Peyer's patch (tissue), 4 donors: ENCODE measurements at regions not wholly inside any gene's neighbourhood (a gene's known extent, or its start where the extent isn't known, plus 50 kb on each side); places are given as distances from the start of the nearest gene placed in this dataset.

Experiments used
- CTCF ChIP-seq, 6 experiments: fragments of 450-650 bp in 4 of 6; fragments of 200-600 bp in 2 of 6; sonication (generic) in 1 of 6; IDR thresholded peaks; one replicate each; pipeline ENCODE4 v1.5.1; 2017 to 2019; ENCODE audit warnings: antibody characterized with exemption in 6 of 6, mild to moderate bottlenecking in 3 of 6, moderate library complexity in 1 of 6
- POLR2A ChIP-seq, 2 donors: fragments of 450-650 bp; IDR thresholded peaks; one replicate each; pipeline ENCODE4 v1.5.1; 2017; ENCODE audit warnings: antibody characterized with exemption in 2 of 2, mild to moderate bottlenecking in 2 of 2, moderate library complexity in 2 of 2

- no peak for TF ChIP-seq CTCF (IDR thresholded peaks at IDR 0.05)
- no peak for TF ChIP-seq POLR2A (IDR thresholded peaks at IDR 0.05)
Measured at GRCh38 chr1:109818271-109818987, 54.7 kb upstream of the EPS8L3 start.
